Memory B cell (primary cell): ENCODE measurements at regions not wholly inside any gene's neighbourhood (a gene's known extent, or its start where the extent isn't known, plus 50 kb on each side); places are given as distances from the start of the nearest gene placed in this dataset.
"Not testable (repeated sequence)": the region's sequence is repeated elsewhere in the genome, so short reads cannot be mapped to it uniquely, and the experiment has no call there.

ENCODE experiments used
- ATAC-seq: fragments of 150-1000 bp; cut with Tn5 transposase; 2 replicates; pipeline ENCODE4 v1.10.0; 2021; ENCODE audit warnings: low read depth, mild to moderate bottlenecking, moderate library complexity
- DNase-seq, 2 donors: peaks; one replicate each; pipeline ENCODE4 v3.0.0; 2022; ENCODE audit warnings: low spot score in 2 of 2
- H3K27ac Mint-ChIP-seq: one replicate; pipeline ENCODE4 v1.8.0; 2022; ENCODE audit warnings: mild to moderate bottlenecking, moderate library complexity, mixed read lengths
- H3K27me3 Mint-ChIP-seq: one replicate; pipeline ENCODE4 v1.8.0; 2022; ENCODE audit warnings: mixed read lengths
- H3K36me3 Mint-ChIP-seq: one replicate; pipeline ENCODE4 v1.8.0; 2022; ENCODE audit warnings: mild to moderate bottlenecking, mixed read lengths
- H3K4me1 Mint-ChIP-seq: one replicate; pipeline ENCODE4 v1.8.0; 2022; ENCODE audit warnings: mixed read lengths
- H3K4me3 Mint-ChIP-seq: one replicate; pipeline ENCODE4 v1.8.0; 2022; ENCODE audit warnings: mild to moderate bottlenecking, moderate library complexity, mixed read lengths
- H3K9me3 Mint-ChIP-seq: one replicate; pipeline ENCODE4 v1.8.0; 2022; ENCODE audit warnings: mixed read lengths

DNA sequence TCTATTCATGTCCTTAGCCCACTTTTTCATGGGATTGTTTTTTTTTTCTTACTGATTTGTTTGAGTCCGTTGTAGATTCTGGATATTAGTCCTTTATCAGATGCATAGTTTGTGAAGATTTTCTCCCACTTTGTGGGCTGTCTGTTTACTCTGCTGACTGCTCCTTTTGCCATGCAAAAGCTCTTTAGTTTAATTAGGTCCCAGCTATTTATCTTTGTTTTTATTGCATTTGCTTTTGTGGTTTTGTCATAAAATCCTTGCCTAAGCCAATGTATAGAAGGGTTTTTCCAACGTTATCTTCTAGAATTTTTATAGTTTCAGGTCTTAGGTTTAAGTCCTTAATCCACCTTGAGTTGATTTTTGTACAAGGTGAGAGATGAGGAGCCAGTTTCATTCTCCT, 358.9 kb downstream of the ADAMTS20 start:
- H3K27me3 Mint-ChIP-seq, H3K4me1 Mint-ChIP-seq, DNase-seq, ATAC-seq, H3K36me3 Mint-ChIP-seq, H3K4me3 Mint-ChIP-seq, H3K9me3 Mint-ChIP-seq, H3K27ac Mint-ChIP-seq: not testable (repeated sequence)

DNA sequence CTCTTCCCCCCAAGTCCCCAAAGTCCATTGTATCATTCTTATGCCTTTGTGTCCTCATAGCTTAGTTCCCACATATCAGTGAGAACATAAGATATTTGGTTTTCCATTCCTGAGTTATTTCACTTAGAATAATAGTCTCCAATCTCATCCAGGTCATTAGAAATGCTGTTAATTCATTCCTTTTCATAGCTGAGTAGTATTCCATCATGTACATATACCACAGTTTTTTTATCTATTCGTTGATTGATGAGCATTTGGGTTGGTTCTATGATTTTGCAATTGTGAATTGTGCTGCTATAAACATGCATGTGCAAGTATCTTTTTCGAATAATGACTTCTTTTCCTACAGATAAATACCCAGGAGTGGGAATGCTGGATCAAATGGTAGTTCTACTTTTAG, 359.6 kb downstream of the ADAMTS20 start:
- H3K4me3 Mint-ChIP-seq, H3K4me1 Mint-ChIP-seq, DNase-seq, H3K36me3 Mint-ChIP-seq, ATAC-seq, H3K27me3 Mint-ChIP-seq, H3K27ac Mint-ChIP-seq, H3K9me3 Mint-ChIP-seq: not testable (repeated sequence)

DNA sequence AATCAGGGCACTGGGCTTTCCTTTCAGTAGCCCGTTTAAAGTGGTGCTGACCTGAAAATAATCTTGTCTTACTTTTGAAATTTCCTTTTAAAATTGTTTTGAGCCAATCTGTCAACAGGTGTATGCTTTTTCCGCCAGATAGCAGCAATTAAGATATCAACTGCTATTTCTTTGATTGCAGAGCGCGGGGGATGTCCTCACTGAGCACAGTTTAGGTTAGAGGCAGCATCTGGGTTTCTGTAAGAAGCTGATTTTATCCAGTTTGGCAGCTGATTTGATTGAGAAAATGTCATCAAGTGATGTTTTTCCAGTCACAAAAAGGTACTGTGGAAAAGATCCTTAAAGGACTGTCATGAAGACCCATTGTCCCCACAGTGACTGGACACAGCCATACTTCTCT, 371.8 kb downstream of the ADAMTS20 start:
- Mint-ChIP-seq H3K27ac (no peak overlapping the region), H3K4me3 (no peak overlapping the region), H3K9me3 (peaks cover 10% of the 10 kb centered on the region), H3K27me3 (no peaks in the 10 kb centered on the region), H3K4me1 (no peaks in the 10 kb centered on the region), H3K36me3 (peaks cover 8% of the 10 kb centered on the region)
- ATAC-seq = no peak
- no peak for DNase-seq

DNA sequence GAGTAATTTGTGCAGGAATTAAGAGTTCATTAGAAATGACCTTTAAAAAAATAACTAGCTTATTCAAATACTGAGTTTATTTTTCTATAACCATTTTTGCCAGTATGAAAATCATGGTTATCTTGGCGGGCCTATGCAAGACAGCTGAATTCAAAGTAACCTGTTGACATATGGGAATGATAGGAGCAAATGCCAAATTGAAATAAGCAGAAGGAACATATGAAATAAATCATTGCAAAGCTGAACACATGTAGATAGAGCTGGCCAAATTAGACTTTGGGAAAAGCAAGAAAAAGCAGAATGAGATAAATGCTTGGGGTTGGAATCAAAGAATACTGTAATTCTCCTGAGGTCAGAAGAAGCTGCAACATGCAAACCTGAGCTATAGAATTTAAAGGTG, 372.5 kb downstream of the ADAMTS20 start:
- Mint-ChIP-seq H3K4me3 (no peak overlapping the region), H3K4me1 (no peaks in the 10 kb centered on the region), H3K9me3 (peaks cover 10% of the 10 kb centered on the region), H3K27ac (no peak overlapping the region), H3K36me3 (peaks cover 8% of the 10 kb centered on the region), H3K27me3 (no peaks in the 10 kb centered on the region)
- DNase-seq = no peak
- no peak for ATAC-seq

DNA sequence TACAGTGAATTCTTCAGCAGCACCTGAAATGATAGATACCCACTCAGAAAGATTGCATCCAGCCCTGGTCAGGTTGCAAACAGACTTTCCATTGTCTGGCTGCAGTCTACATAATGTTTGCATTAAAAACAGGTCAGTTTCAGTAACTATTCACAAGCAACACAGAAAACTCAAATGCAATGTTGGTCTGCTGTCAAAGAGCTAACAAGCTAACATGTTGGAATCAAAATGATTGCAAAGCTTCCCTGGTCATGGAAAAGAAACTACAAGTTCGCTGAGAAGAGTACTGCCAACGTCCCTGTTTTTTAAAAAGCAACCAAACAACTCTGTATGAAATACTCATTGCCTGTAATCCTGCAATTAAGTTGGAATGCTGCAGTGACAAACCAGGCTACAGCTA, 374.7 kb downstream of the ADAMTS20 start:
- Mint-ChIP-seq H3K4me1 (no peaks in the 10 kb centered on the region), H3K36me3 (peaks cover 3% of the 10 kb centered on the region), H3K27ac (no peak overlapping the region), H3K9me3 (peaks cover 4% of the 10 kb centered on the region), H3K27me3 (no peaks in the 10 kb centered on the region), H3K4me3 (no peak overlapping the region)
- DNase-seq (no peak), ATAC-seq (no peak)

DNA sequence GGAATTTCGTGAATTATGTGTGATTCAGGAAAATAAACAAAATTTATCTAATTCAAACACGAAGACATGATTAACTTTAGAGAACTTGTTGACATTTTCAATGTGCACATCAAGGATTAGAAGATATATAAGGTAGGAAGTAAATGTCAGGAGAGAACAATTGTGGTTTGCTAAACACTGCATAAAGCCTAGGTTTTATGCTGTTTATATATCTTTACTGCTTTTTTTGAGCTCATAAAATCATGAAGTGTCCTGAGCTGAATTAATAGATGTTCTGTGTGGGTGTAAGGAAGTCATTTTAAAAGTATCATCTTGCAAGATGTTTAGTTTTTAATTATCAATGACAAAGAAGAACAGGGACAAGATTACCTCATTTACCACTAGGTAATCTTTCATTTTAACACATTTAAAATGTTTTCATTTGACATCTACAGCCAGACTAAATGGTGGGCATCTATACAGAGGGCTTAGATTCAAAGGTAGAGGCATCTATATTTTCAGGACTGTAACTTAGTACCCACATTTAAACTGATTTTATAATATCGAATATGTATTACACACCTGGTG, 382.8 kb downstream of the ADAMTS20 start:
- Mint-ChIP-seq H3K27me3 (no peaks in the 10 kb centered on the region), H3K9me3 (no peaks in the 10 kb centered on the region), H3K27ac (no peak overlapping the region), H3K36me3 (no peaks in the 10 kb centered on the region), H3K4me1 (no peaks in the 10 kb centered on the region), H3K4me3 (no peak overlapping the region)
- ATAC-seq (no peak), DNase-seq (no peak)

DNA sequence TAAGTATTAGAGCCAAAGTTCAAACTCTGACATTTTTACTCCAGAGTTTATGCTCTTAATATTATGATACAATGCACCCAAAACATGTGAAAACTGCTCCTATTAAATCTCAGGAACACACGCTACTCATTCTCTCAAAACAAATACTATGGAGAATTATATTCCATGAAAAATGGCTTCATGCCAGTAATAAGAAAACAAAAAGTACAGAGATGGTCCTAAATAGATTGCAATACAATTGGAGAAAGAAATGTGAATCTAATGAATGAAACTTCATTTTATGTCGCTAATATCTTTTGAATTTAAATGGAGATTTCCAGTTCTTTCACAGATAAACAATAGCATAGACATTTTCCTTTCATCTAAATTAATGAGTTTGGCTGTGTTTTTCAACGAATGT, 384.3 kb downstream of the ADAMTS20 start:
- Mint-ChIP-seq H3K27me3 (no peaks in the 10 kb centered on the region), H3K4me3 (no peak overlapping the region), H3K4me1 (no peaks in the 10 kb centered on the region), H3K9me3 (no peaks in the 10 kb centered on the region), H3K36me3 (no peaks in the 10 kb centered on the region), H3K27ac (no peak overlapping the region)
- DNase-seq (no peak), ATAC-seq (no peak)

DNA sequence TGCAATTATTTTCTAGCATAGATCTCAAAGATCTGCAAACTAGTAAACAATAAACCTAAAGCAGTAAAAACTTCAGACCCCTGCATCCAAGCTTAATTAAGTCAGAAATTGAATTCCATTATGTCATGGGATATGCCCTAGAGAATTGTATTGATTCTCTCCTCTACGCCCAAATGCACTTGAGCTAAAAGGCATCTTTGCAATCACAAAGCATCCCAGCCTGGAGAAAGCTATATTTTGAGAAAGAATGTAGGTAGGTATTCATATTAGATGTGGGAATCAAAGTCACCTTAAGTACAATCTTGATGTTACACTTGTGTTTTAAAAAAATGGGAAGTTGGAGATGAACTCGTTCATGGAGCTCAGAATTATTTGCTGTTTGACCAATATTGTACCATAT, 386.7 kb downstream of the ADAMTS20 start:
- no peak for ATAC-seq
- H3K4me1 Mint-ChIP-seq = no peaks in the 10 kb centered on the region

DNA sequence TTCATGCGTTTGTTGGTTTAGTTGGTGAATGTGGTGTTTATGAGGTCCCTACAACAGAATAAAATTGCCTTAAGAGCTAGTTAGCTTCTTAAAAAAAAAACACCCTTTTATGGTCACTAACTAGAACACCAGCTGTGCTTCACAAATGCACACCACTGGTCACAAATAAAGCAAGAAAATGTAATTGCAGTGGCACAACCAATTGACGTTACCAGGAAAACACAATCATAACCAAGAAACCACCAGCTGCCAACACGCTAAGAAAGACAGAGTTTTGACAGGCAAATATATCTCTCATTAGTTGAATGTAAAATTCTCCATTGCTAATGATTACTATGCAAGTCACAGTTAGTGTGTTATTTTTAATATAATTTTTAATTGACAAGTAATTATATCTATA, 389.9 kb downstream of the ADAMTS20 start:
- no peaks in the 10 kb centered on the region for H3K4me1 Mint-ChIP-seq
- DNase-seq (no peak), ATAC-seq (no peak)
- H3K36me3 Mint-ChIP-seq = no peaks in the 10 kb centered on the region
- no peaks in the 10 kb centered on the region for H3K9me3 Mint-ChIP-seq
- H3K27me3 Mint-ChIP-seq = peaks cover 3% of the 10 kb centered on the region
- no peak overlapping the region for H3K4me3 Mint-ChIP-seq
- H3K27ac Mint-ChIP-seq = no peak overlapping the region

More for the DNA sequence above, 386.7 kb downstream of the ADAMTS20 start:
- peaks cover 2% of the 10 kb centered on the region for H3K27me3 Mint-ChIP-seq
- DNase-seq = no peak
- no peak overlapping the region for H3K4me3 Mint-ChIP-seq
- no peak overlapping the region for H3K27ac Mint-ChIP-seq
- H3K9me3 Mint-ChIP-seq = no peaks in the 10 kb centered on the region
- no peaks in the 10 kb centered on the region for H3K36me3 Mint-ChIP-seq

DNA sequence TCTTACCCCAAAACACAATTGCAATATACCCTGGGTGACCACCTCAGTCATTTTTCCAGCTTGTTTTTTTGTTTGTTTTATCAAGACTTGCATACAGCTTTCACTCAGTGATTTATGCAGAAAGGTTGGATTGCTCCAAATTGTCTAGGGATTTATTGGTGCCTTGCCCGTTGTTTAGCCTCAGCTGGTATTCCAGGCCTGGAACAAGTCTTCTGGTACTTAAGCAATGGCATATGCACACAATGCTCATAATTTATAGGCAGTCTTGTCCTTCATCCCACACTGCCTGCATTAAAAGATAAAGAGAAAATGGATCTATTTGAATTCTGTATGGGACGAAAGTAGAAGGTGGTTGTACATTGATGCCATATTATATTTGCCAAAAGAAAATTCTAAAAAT, 392.5 kb downstream of the ADAMTS20 start:
- Mint-ChIP-seq H3K27ac (no peak overlapping the region), H3K4me3 (no peak overlapping the region), H3K4me1 (no peaks in the 10 kb centered on the region), H3K27me3 (peaks cover 3% of the 10 kb centered on the region), H3K9me3 (no peaks in the 10 kb centered on the region), H3K36me3 (no peaks in the 10 kb centered on the region)
- DNase-seq = no peak
- ATAC-seq = no peak

DNA sequence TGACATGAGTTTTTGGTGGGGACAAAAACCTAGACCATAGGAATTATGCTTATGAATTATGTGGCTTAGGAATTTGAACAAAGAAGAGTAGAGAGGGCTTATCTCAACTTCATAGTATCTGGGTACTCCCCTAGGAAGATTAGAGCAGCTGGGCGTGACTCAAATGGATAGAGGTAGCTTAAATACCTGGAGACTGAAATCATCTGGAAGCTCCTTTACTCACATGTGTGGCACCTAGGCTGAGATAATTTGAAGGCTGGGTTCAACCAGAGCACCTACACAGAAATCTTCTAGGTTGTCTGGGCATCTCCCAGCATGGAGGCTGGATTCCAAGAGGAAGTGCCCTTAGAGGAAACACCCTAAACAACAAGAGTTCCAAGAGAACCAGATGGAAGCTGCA, 393.9 kb downstream of the ADAMTS20 start:
- Mint-ChIP-seq H3K27me3 (peaks cover 3% of the 10 kb centered on the region), H3K4me3 (no peak overlapping the region), H3K36me3 (no peaks in the 10 kb centered on the region), H3K27ac (no peak overlapping the region), H3K4me1 (no peaks in the 10 kb centered on the region), H3K9me3 (no peaks in the 10 kb centered on the region)
- no peak for ATAC-seq
- DNase-seq = no peak

DNA sequence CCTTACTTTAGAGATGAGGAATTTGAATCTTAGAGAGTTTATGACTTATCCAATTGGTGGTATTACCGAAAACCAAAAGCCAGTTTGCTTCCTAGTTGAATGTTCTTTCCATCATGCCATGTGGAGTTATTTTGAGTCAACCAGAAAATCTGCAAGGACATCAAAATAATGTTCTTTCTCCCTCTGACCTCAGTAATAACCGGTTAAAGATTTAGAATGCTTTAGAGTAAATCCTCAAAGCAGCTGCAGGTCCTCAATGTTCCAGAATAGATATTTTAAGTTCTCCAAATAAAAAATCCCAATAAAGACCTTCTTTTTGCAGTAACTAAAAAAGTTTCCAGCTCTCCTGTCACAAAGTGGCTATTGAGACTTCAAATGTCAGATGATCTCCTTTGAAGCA, 396.6 kb downstream of the ADAMTS20 start:
- no peaks in the 10 kb centered on the region for H3K4me1 Mint-ChIP-seq
- H3K4me3 Mint-ChIP-seq = no peak overlapping the region
- ATAC-seq (no peak), DNase-seq (no peak)
- no peaks in the 10 kb centered on the region for H3K36me3 Mint-ChIP-seq
- no peaks in the 10 kb centered on the region for H3K9me3 Mint-ChIP-seq
- peaks cover 2% of the 10 kb centered on the region for H3K27me3 Mint-ChIP-seq
- H3K27ac Mint-ChIP-seq = no peak overlapping the region

DNA sequence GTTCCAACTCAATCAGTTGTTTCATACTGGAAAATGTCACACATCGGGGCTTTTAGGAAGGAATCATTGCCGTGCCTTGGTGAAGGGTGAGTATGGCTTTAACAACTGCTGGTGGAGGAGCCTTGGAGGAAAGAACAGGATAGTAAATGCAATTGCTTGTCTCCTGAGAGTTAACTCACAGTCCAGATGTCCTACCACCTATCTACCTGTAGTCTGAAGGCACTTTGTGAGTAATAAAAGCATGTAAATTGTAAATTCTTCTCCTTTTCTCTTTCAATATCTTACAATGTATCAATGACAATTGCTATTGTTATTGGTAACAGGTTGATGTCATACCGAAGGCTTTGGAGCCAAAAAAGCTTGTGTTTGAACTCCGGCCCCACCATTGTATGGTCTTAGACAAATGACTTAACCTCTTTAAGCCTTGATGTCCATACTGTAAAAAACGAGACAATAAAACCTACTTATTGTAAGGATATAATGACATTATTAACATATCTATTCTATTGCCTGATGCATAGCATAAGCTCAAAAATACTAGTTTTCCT, 397.4 kb downstream of the ADAMTS20 start:
- H3K4me1 Mint-ChIP-seq = no peaks in the 10 kb centered on the region
- H3K9me3 Mint-ChIP-seq = no peaks in the 10 kb centered on the region
- no peak overlapping the region for H3K27ac Mint-ChIP-seq
- H3K4me3 Mint-ChIP-seq = no peak overlapping the region
- DNase-seq (no peak), ATAC-seq (no peak)
- H3K27me3 Mint-ChIP-seq = peaks cover 2% of the 10 kb centered on the region
- H3K36me3 Mint-ChIP-seq = no peaks in the 10 kb centered on the region

DNA sequence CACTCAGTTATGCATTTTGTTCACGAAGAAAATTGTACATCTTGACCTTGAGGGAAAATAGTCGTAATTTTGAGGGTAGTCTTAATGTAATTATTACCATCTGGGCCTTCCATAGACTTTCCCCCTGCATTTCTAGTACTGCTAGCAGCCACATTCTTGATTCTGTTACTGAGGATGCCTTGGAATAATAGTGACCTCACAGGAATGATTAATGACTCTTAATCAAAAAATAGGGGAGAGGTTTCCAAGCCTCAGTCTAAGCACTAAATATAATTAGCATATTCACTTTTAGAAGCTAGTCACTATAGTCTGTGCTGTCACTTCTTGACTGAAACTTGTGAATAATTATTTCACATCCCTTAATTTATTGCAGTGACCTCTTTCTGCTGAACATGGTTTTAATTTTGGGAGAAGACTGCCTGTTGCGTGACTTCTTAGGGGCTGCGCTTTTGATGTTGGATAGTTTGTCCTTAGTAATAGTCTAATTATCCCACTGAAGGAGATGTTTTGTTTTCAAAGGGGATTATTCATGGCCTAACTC, 400.5 kb downstream of the ADAMTS20 start:
- ATAC-seq = no peak
- Mint-ChIP-seq H3K27ac (no peak overlapping the region), H3K4me3 (no peak overlapping the region), H3K27me3 (no peaks in the 10 kb centered on the region), H3K36me3 (no peaks in the 10 kb centered on the region), H3K9me3 (no peaks in the 10 kb centered on the region), H3K4me1 (peaks cover 1% of the 10 kb centered on the region)
- no peak for DNase-seq

DNA sequence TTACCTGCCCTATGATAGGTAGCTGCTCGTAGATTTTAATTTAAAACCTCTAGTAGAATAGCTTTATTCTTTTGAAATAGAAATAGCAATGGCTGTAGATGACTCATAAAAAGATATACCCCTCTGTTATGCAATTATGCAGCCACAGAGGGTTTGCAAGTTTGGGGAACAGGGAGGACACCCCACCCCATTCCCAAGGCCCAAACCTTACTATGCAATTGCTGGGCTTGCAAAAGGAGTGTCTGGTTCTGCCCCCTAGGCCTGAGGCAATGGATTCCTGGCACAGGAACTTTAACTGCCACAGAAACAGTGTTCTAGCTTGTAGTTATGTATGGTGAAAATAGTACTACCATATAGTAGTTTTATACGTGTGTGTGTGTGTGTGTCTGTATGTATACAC, 403.3 kb downstream of the ADAMTS20 start:
- no peak overlapping the region for H3K4me3 Mint-ChIP-seq
- no peaks in the 10 kb centered on the region for H3K36me3 Mint-ChIP-seq
- no peak overlapping the region for H3K27ac Mint-ChIP-seq
- no peaks in the 10 kb centered on the region for H3K27me3 Mint-ChIP-seq
- ATAC-seq (no peak), DNase-seq (no peak)
- H3K9me3 Mint-ChIP-seq = no peaks in the 10 kb centered on the region
- peaks cover 5% of the 10 kb centered on the region for H3K4me1 Mint-ChIP-seq
